Activated CD8-positive, alpha-beta T cell treated with anti-CD3 and anti-CD28 coated beads for 36 hours (primary cell): ENCODE measurements at regions not wholly inside any gene's neighbourhood (a gene's known extent, or its start where the extent isn't known, plus 50 kb on each side); places are given as distances from the start of the nearest gene placed in this dataset.

ENCODE experiments used
- ATAC-seq: fragments of 200-7000 bp; cut with Tn5 transposase; one replicate; pipeline ENCODE4 v1.10.0; 2021; ENCODE audit warnings: mild to moderate bottlenecking, moderate library complexity
- CTCF ChIA-PET: fragments of 350-600 bp; sonication (Branson Sonifier 250); formaldehyde crosslinking; loops from one replicate; lab custom pipeline; 2021; ENCODE audit warnings: antibody characterized with exemption; lab: Charles Lee
- POLR2A ChIA-PET: fragments of 350-600 bp; sonication (Branson Sonifier 250); formaldehyde crosslinking; loops from one replicate; lab custom pipeline; 2021; ENCODE audit warnings: antibody characterized with exemption; lab: Charles Lee
- DNase-seq: peaks from one replicate; pipeline ENCODE4 v3.0.0-alpha.2; 2020
- H3K27ac Mint-ChIP-seq: one replicate; pipeline ENCODE4 v1.8.0; 2021; ENCODE audit warnings: mild to moderate bottlenecking, mixed read lengths
- H3K27me3 Mint-ChIP-seq: one replicate; pipeline ENCODE4 v1.8.0; 2021; ENCODE audit warnings: mixed read lengths
- H3K36me3 Mint-ChIP-seq: one replicate; pipeline ENCODE4 v1.8.0; 2021; ENCODE audit warnings: low read depth, mixed read lengths
- H3K4me1 Mint-ChIP-seq: one replicate; pipeline ENCODE4 v1.8.0; 2021; ENCODE audit warnings: low read depth, mixed read lengths
- H3K4me3 Mint-ChIP-seq: one replicate; pipeline ENCODE4 v1.8.0; 2021; ENCODE audit warnings: mild to moderate bottlenecking, moderate library complexity, mixed read lengths
- H3K9me3 Mint-ChIP-seq: one replicate; pipeline ENCODE4 v1.8.0; 2021; ENCODE audit warnings: mixed read lengths
- intact Hi-C: fragments of 100-400 bp; cut with micrococcal nuclease; formaldehyde crosslinking; loops from one replicate; pipeline ENCODE4 v1.10.0; 2022
- TF ChIP-seq, protein P1 (sequence below): fragments of 200-600 bp; IDR thresholded peaks from one replicate; pipeline ENCODE4 v1.8.0; 2022; ENCODE audit warnings: antibody characterized with exemption, mild to moderate bottlenecking

DNA sequence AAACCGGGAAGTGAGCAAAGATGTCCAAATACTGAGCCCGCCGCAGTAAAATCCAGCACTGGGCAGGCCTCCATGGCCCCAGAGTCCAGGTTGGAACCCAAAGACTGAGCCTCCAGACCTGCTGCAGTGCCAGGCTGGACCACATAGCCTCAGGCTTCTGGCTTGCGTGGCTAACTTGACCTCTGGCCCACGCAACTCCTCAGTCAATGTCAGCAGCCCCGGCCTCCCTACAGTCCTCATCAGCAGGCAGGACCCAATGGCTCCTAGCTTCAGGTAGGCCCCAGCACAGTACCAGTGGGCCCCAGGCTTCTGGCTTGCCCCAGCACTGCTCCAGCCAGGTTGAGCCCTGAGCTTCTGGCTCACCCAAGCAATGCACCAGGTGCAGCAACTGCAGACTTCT is 245.1 kb upstream of the AFDN start:
- ATAC-seq (no peak), DNase-seq (no peak)
- Mint-ChIP-seq H3K27ac (no peak overlapping the region), H3K4me3 (no peak overlapping the region), H3K36me3 (no peaks in the 10 kb centered on the region), H3K4me1 (no peaks in the 10 kb centered on the region), H3K27me3 (peaks cover 7% of the 10 kb centered on the region), H3K9me3 (peaks cover 5% of the 10 kb centered on the region)
- TF ChIP-seq, protein P1, sequence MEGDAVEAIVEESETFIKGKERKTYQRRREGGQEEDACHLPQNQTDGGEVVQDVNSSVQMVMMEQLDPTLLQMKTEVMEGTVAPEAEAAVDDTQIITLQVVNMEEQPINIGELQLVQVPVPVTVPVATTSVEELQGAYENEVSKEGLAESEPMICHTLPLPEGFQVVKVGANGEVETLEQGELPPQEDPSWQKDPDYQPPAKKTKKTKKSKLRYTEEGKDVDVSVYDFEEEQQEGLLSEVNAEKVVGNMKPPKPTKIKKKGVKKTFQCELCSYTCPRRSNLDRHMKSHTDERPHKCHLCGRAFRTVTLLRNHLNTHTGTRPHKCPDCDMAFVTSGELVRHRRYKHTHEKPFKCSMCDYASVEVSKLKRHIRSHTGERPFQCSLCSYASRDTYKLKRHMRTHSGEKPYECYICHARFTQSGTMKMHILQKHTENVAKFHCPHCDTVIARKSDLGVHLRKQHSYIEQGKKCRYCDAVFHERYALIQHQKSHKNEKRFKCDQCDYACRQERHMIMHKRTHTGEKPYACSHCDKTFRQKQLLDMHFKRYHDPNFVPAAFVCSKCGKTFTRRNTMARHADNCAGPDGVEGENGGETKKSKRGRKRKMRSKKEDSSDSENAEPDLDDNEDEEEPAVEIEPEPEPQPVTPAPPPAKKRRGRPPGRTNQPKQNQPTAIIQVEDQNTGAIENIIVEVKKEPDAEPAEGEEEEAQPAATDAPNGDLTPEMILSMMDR: no peak
- intact Hi-C loops: no loop called here
- POLR2A ChIA-PET: no interaction called here
- CTCF ChIA-PET: no interaction called here

DNA sequence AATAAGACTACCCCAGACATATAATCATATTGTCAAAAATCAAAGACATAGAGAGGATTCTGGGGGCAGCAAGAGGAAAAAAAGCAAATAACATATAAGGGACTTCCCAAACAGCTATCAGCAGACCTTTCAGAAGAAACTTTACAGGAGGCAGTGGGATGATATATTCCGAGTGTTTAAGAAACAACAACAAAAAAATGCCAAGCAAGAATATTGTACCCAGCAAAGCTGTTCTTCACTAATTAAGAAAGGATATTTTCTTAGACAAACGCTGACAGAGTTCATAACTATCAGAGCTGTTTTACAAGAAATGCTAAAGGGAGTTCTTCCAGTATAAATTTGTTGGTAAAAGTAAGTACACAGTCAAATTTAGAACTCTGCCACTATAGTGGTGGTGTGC is 243.3 kb upstream of the AFDN start:
- DNase-seq (no peak), ATAC-seq (no peak)
- intact Hi-C loops: no loop called here
- Mint-ChIP-seq H3K27ac (no peak overlapping the region), H3K27me3 (peaks cover 9% of the 10 kb centered on the region), H3K9me3 (peaks cover 5% of the 10 kb centered on the region), H3K4me1 (no peaks in the 10 kb centered on the region), H3K4me3 (no peak overlapping the region), H3K36me3 (no peaks in the 10 kb centered on the region)
- TF ChIP-seq, protein P1: no peak
- POLR2A ChIA-PET: interaction anchor here (0.6 kb wide), 1 partner anchor 66 kb away, joined by 3 read pairs; no protein-coding TSS in a partner anchor
- CTCF ChIA-PET: no interaction called here

- Mint-ChIP-seq H3K4me1 (no peaks in the 10 kb centered on the region), H3K4me3 (no peak overlapping the region), H3K27ac (no peak overlapping the region), H3K27me3 (peaks cover 6% of the 10 kb centered on the region), H3K36me3 (no peaks in the 10 kb centered on the region), H3K9me3 (peaks cover 4% of the 10 kb centered on the region)
- ChIA-PET POLR2A (no interaction called here), CTCF (no interaction called here)
- intact Hi-C loops: no loop called here
- no peak for ATAC-seq
- DNase-seq: no peak
- TF ChIP-seq, protein P1: no peak
These were observed 238.4 kb upstream of the AFDN start for GRCh38 chr6:167588181-167588919.

GRCh38 chr6:167588920-167589614 is 237.6 kb upstream of the AFDN start:
- ATAC-seq (no peak), DNase-seq (no peak)
- POLR2A ChIA-PET: no interaction called here
- Mint-ChIP-seq H3K27me3 (peaks cover 6% of the 10 kb centered on the region), H3K4me3 (no peak overlapping the region), H3K27ac (no peak overlapping the region), H3K4me1 (no peaks in the 10 kb centered on the region), H3K36me3 (no peaks in the 10 kb centered on the region), H3K9me3 (peaks cover 4% of the 10 kb centered on the region)
- CTCF ChIA-PET: no interaction called here
- intact Hi-C loops: no loop called here
- TF ChIP-seq, protein P1: no peak

DNA sequence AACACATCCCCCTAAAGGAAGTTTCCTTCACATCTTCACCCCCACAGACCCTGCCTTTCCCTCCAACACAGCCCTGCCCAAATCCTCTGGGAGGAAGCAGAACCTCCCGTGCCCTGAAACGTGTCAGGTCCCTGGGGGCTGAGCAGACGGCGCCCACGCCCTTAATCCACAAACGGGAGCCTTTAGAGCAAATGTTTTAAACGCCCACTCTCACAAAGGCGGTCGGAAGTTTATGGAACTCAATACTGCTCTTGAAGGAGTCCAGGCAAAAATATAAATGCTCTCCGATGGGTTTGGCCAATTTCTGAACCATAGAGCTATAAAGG is 237.1 kb upstream of the AFDN start:
- Mint-ChIP-seq H3K4me3 (no peak overlapping the region), H3K9me3 (peaks cover 4% of the 10 kb centered on the region), H3K36me3 (no peaks in the 10 kb centered on the region), H3K4me1 (no peaks in the 10 kb centered on the region), H3K27me3 (peaks cover 4% of the 10 kb centered on the region), H3K27ac (no peak overlapping the region)
- intact Hi-C loops: no loop called here
- ChIA-PET POLR2A (no interaction called here), CTCF (no interaction called here)
- no peak for ATAC-seq
- TF ChIP-seq, protein P1: no peak
- no peak for DNase-seq
